ENCODE measurements at regions not wholly inside any gene's neighbourhood (a gene's known extent, or its start where the extent isn't known, plus 50 kb on each side); places are given as distances from the start of the nearest gene placed in this dataset.
"Not testable (repeated sequence)": the region's sequence is repeated elsewhere in the genome, so short reads cannot be mapped to it uniquely, and the experiment has no call there.

- no peak overlapping the region for H3K27ac ChIP-seq
- DNase-seq (ENCODE audit: low read depth in 1 of 2, low spot score in 1 of 2) (no peak), FAIRE-seq (no peak), ATAC-seq (no peak)
- H3K4me2 ChIP-seq = no peak overlapping the region
- no peaks in the 10 kb centered on the region for H3K4me1 ChIP-seq
- H3K9me3 ChIP-seq = no peaks in the 10 kb centered on the region
- H3K4me3 ChIP-seq = no peak overlapping the region
- WGBS (ENCODE audit: missing lambda C conversion rate) = 6% methylated on average over 3 of the region's 3 CpGs
- TF ChIP-seq FOXS1 (CRISPR knock-in tag; IDR thresholded peaks at IDR 0.05) (no peak), KDM1A (IDR thresholded peaks at IDR 0.05; ENCODE audit: low read depth) (no peak), SREBF2 (IDR thresholded peaks at IDR 0.05) (no peak), ZFP36 (IDR thresholded peaks at IDR 0.05; ENCODE audit: borderline replicate concordance, partially characterized antibody) (no peak), MAZ (IDR thresholded peaks at IDR 0.05; ENCODE audit: borderline replicate concordance, low read depth, low read length) (no peak), ATOH8 (CRISPR knock-in tag; IDR thresholded peaks at IDR 0.05; ENCODE audit: low read depth) (no peak), HDAC2 (IDR thresholded peaks at IDR 0.05) (no peak), NR3C1 (IDR thresholded peaks at IDR 0.05) (no peak), JUNB (IDR thresholded peaks at IDR 0.05) (no peak), RNF2 (IDR thresholded peaks at IDR 0.05; ENCODE audit: borderline replicate concordance, low read depth) (no peak), HOXB13 (CRISPR knock-in tag; IDR thresholded peaks at IDR 0.05; ENCODE audit: low read depth) (no peak), GATA3 (IDR thresholded peaks at IDR 0.05; ENCODE audit: borderline replicate concordance) (no peak), HES2 (IDR thresholded peaks at IDR 0.05) (no peak), MYC (IDR thresholded peaks at IDR 0.05; ENCODE audit: borderline replicate concordance, low read length) (no peak), ZC3H11A (IDR thresholded peaks at IDR 0.05) (no peak), MAFK (IDR thresholded peaks at IDR 0.05; ENCODE audit: partially characterized antibody) (no peak)
- POLR2A ChIA-PET = no interaction called here
- CTCF ChIA-PET = no interaction called here
Measured at GRCh38 chr10:120108916-120109315, 216.4 kb downstream of the SEC23IP start.

- WGBS (ENCODE audit: missing lambda C conversion rate) = 44% methylated on average over 2 of the region's 4 CpGs
- ATAC-seq; FAIRE-seq; DNase-seq (ENCODE audit: low read depth in 1 of 2, low spot score in 1 of 2); H3K4me2 ChIP-seq; H3K9me3 ChIP-seq; H3K27ac ChIP-seq; CTCF ChIA-PET; POLR2A ChIA-PET; H3K4me3 ChIP-seq; H3K4me1 ChIP-seq: not testable (repeated sequence)
Measured at GRCh38 chr10:120109725-120110124, 217.2 kb downstream of the SEC23IP start.

GRCh38 chr10:120110196-120110595 is 217.7 kb downstream of the SEC23IP start:
- ATAC-seq = no peak
- Histone ChIP-seq H3K9me3 (no peaks in the 10 kb centered on the region), H3K4me2 (no peak overlapping the region), H3K27ac (no peak overlapping the region), H3K4me1 (no peaks in the 10 kb centered on the region), H3K4me3 (no peak overlapping the region)
- CTCF ChIA-PET = no interaction called here
- no peak for TF ChIP-seq HOXA7 (CRISPR knock-in tag; IDR thresholded peaks at IDR 0.05)
- TF ChIP-seq MAFK (IDR thresholded peaks at IDR 0.05; ENCODE audit: partially characterized antibody) = peak; percentile 47
- 0% methylated on average over 1 of the region's 1 CpG for WGBS (ENCODE audit: missing lambda C conversion rate)
- POLR2A ChIA-PET = no interaction called here
- DNase-seq (ENCODE audit: low read depth in 1 of 2, low spot score in 1 of 2) = no peak
- no peak for FAIRE-seq

- ATAC-seq = no peak
- FAIRE-seq = no peak
- WGBS (ENCODE audit: missing lambda C conversion rate) = 2% methylated on average over 3 of the region's 3 CpGs
Measured at GRCh38 chr10:120111628-120112027, 219.1 kb downstream of the SEC23IP start.

More at GRCh38 chr10:120111628-120112027, 219.1 kb downstream of the SEC23IP start:
- CTCF ChIA-PET = no interaction called here
- no peak for DNase-seq (ENCODE audit: low read depth in 1 of 2, low spot score in 1 of 2)
- TF ChIP-seq CHD2 (IDR thresholded peaks at IDR 0.05; ENCODE audit: low read length, partially characterized antibody) (no peak), HEYL (CRISPR knock-in tag; IDR thresholded peaks at IDR 0.05) (no peak), BHLHE40 (IDR thresholded peaks at IDR 0.05; ENCODE audit: low read depth, low read length) (no peak), EHF (CRISPR knock-in tag; IDR thresholded peaks at IDR 0.05) (no peak), KDM1A (IDR thresholded peaks at IDR 0.05; ENCODE audit: low read depth) (no peak), MYC (IDR thresholded peaks at IDR 0.05; ENCODE audit: borderline replicate concordance, low read length) (no peak), SMC3 (IDR thresholded peaks at IDR 0.05) (no peak), ATOH8 (CRISPR knock-in tag; IDR thresholded peaks at IDR 0.05; ENCODE audit: low read depth) (no peak), MAZ (IDR thresholded peaks at IDR 0.05; ENCODE audit: borderline replicate concordance, low read depth, low read length) (no peak)
- no peak overlapping the region for H3K27ac ChIP-seq
- H3K4me2 ChIP-seq = no peak overlapping the region
- no peak overlapping the region for H3K4me3 ChIP-seq
- no peaks in the 10 kb centered on the region for H3K9me3 ChIP-seq
- POLR2A ChIA-PET = no interaction called here
- H3K4me1 ChIP-seq = no peaks in the 10 kb centered on the region
